K562 (cell line): ENCODE measurements at regions not wholly inside any gene's neighbourhood (a gene's known extent, or its start where the extent isn't known, plus 50 kb on each side); places are given as distances from the start of the nearest gene placed in this dataset.
A peak's percentile ranks its signal among the peaks of the same experiment; 100 is the strongest.

Experiments used
- CBX3 ChIP-seq, 2 experiments: IDR thresholded peaks; 1 replicate in 1 of 2; 2 replicates in 1 of 2; pipeline ENCODE4 v1.6.1; 2012; ENCODE audit warnings: inconsistent platforms in 2 of 2, low read length in 2 of 2, borderline replicate concordance in 1 of 2, control low read depth in 1 of 2
- RAD21 ChIP-seq, 2 experiments: fragments of 250-450 bp in 1 of 2; fragments of 450-650 bp in 1 of 2; sonication (Bioruptor Pico) in 1 of 2; formaldehyde crosslinking in 1 of 2; IDR thresholded peaks in 1 of 2; conservative IDR thresholded peaks in 1 of 2; 2 replicates each; pipeline versions ENCODE4 v1.4.0 to v1.8.0; 2020 to 2022; ENCODE audit warnings: mild to moderate bottlenecking in 2 of 2, moderate library complexity in 1 of 2
- TAF15 ChIP-seq: fragments of 200-400 bp; formaldehyde crosslinking; IDR thresholded peaks from 2 replicates; pipeline ENCODE4 v1.6.1; 2017; ENCODE audit warnings: mild to moderate bottlenecking, low read depth, low read length, moderate library complexity
- ZNF354B ChIP-seq: fragments of 250-450 bp; sonication (Bioruptor Pico); IDR thresholded peaks from 2 replicates; pipeline ENCODE4 v1.4.0; 2020
- TF ChIP-seq, protein P1 (sequence below), 2 experiments: fragments of 450-650 bp; formaldehyde crosslinking in 1 of 2; IDR thresholded peaks; 2 replicates each; pipeline versions ENCODE4 v1.4.0 to v1.6.1; 2014 to 2020; ENCODE audit warnings: mild to moderate bottlenecking in 2 of 2, borderline replicate concordance in 1 of 2, low read depth in 1 of 2
- TF ChIP-seq, protein P2 (sequence below): fragments of 250-450 bp; sonication (Bioruptor Pico); IDR thresholded peaks from 2 replicates; pipeline ENCODE4 v1.8.0; 2022; ENCODE audit warnings: moderate library complexity, mild to moderate bottlenecking, inconsistent platforms

DNA sequence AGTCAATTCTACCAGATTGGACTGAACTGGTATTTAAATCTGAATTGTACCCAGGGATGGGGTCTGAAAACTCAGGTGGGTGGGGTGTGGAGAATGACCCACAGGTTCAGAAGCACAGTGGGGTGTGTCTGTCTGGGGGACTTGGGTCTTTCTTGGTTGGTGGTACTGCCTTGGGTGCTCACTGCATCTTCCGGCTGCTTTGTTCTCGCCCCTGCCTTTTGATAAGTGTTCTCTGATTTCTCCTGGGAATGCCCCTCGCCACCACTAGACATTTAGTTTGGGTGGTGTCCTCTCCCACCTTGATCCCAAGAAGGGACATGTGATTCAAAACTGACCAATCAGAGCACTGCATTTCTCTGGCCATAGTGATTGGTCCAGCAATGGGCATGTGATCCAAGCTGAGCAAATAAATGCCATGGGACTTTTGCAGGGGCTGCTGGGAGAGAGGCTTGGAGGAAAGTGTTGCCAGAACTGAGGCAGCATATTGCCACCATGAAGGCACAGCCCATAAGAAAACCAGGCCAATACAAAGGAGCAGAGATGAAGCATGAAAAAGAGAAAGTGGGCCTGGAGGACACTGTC lies 270.5 kb downstream of the NPHP4 start:
- TF ChIP-seq ZNF354B (CRISPR knock-in tag) (no peak), TAF15 (no peak), RAD21 (CRISPR knock-in tag; conservative IDR thresholded peaks at IDR 0.05 in 1 of 2, IDR thresholded peaks at IDR 0.05 in 1 of 2) (no peak), CBX3 (IDR thresholded peaks at IDR 0.05; ENCODE audit: borderline replicate concordance in 1 of 2, low read length in 2 of 2) (no peak)
- TF ChIP-seq, protein P1, sequence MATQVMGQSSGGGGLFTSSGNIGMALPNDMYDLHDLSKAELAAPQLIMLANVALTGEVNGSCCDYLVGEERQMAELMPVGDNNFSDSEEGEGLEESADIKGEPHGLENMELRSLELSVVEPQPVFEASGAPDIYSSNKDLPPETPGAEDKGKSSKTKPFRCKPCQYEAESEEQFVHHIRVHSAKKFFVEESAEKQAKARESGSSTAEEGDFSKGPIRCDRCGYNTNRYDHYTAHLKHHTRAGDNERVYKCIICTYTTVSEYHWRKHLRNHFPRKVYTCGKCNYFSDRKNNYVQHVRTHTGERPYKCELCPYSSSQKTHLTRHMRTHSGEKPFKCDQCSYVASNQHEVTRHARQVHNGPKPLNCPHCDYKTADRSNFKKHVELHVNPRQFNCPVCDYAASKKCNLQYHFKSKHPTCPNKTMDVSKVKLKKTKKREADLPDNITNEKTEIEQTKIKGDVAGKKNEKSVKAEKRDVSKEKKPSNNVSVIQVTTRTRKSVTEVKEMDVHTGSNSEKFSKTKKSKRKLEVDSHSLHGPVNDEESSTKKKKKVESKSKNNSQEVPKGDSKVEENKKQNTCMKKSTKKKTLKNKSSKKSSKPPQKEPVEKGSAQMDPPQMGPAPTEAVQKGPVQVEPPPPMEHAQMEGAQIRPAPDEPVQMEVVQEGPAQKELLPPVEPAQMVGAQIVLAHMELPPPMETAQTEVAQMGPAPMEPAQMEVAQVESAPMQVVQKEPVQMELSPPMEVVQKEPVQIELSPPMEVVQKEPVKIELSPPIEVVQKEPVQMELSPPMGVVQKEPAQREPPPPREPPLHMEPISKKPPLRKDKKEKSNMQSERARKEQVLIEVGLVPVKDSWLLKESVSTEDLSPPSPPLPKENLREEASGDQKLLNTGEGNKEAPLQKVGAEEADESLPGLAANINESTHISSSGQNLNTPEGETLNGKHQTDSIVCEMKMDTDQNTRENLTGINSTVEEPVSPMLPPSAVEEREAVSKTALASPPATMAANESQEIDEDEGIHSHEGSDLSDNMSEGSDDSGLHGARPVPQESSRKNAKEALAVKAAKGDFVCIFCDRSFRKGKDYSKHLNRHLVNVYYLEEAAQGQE (IDR thresholded peaks at IDR 0.05; ENCODE audit: borderline replicate concordance), result 0 out of 2 replicates have a peak, but pooled peaks have one; percentile 9
- TF ChIP-seq, protein P1 (CRISPR knock-in tag; IDR thresholded peaks at IDR 0.05; ENCODE audit: low read depth), result no peak
- TF ChIP-seq, protein P2, sequence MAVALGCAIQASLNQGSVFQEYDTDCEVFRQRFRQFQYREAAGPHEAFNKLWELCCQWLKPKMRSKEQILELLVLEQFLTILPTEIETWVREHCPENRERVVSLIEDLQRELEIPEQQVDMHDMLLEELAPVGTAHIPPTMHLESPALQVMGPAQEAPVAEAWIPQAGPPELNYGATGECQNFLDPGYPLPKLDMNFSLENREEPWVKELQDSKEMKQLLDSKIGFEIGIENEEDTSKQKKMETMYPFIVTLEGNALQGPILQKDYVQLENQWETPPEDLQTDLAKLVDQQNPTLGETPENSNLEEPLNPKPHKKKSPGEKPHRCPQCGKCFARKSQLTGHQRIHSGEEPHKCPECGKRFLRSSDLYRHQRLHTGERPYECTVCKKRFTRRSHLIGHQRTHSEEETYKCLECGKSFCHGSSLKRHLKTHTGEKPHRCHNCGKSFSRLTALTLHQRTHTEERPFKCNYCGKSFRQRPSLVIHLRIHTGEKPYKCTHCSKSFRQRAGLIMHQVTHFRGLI, result no peak
